GM23248 (cell line): ENCODE measurements at regions not wholly inside any gene's neighbourhood (a gene's known extent, or its start where the extent isn't known, plus 50 kb on each side); places are given as distances from the start of the nearest gene placed in this dataset.
A peak's percentile ranks its signal among the peaks of the same experiment; 100 is the strongest.

Experiments used
- DNase-seq: peaks from one replicate; pipeline ENCODE4 v3.0.0-alpha.2; 2015
- H2AFZ ChIP-seq: fragments of 200-600 bp; sonication (generic); 2 replicates; pipeline ENCODE4 v1.6.1; 2016; ENCODE audit warnings: antibody characterized with exemption
- H3F3A ChIP-seq: fragments of 200-600 bp; sonication (generic); 2 replicates; pipeline ENCODE4 v1.6.1; 2016; ENCODE audit warnings: mild to moderate bottlenecking, antibody characterized with exemption, mixed run types; ENCODE audit not compliant: insufficient read depth
- H3K27ac ChIP-seq: fragments of 200-600 bp; sonication (generic); 2 replicates; pipeline ENCODE4 v1.5.1; 2016; ENCODE audit warnings: mild to moderate bottlenecking
- H3K27me3 ChIP-seq: fragments of 200-600 bp; sonication (generic); replicated peaks from 2 replicates; pipeline ENCODE4 v1.6.1; 2016; ENCODE audit warnings: mild to moderate bottlenecking; ENCODE audit not compliant: insufficient read depth
- H3K36me3 ChIP-seq: fragments of 200-600 bp; sonication (generic); 2 replicates; pipeline ENCODE4 v1.6.1; 2016; ENCODE audit warnings: low read depth, mild to moderate bottlenecking
- H3K4me1 ChIP-seq: fragments of 200-600 bp; sonication (generic); 2 replicates; pipeline ENCODE4 v1.6.1; 2016; ENCODE audit warnings: mild to moderate bottlenecking; ENCODE audit not compliant: insufficient read depth
- H3K4me2 ChIP-seq: fragments of 200-600 bp; sonication (generic); one replicate; pipeline ENCODE4 v1.6.1; 2016; ENCODE audit warnings: mild to moderate bottlenecking; ENCODE audit not compliant: unreplicated experiment
- H3K4me3 ChIP-seq: fragments of 200-600 bp; sonication (generic); 2 replicates; pipeline ENCODE4 v1.5.1; 2016; ENCODE audit warnings: mild to moderate bottlenecking
- H3K79me2 ChIP-seq: fragments of 200-600 bp; sonication (generic); 2 replicates; pipeline ENCODE4 v1.6.1; 2016; ENCODE audit warnings: mild to moderate bottlenecking; ENCODE audit not compliant: insufficient read depth
- H3K9ac ChIP-seq: fragments of 200-600 bp; sonication (generic); 2 replicates; pipeline ENCODE4 v1.6.1; 2016; ENCODE audit warnings: mild to moderate bottlenecking
- H3K9me2 ChIP-seq: fragments of 200-600 bp; sonication (generic); 2 replicates; pipeline ENCODE4 v1.6.1; 2016; ENCODE audit warnings: mixed run types, mild to moderate bottlenecking, moderate library complexity; ENCODE audit not compliant: insufficient read depth
- H3K9me3 ChIP-seq: fragments of 200-600 bp; sonication (generic); one replicate; pipeline ENCODE4 v1.6.1; 2017; ENCODE audit warnings: low read depth
- H4K20me1 ChIP-seq: fragments of 200-600 bp; sonication (generic); 2 replicates; pipeline ENCODE4 v1.6.0; 2016; ENCODE audit not compliant: insufficient read depth
- EZH2 ChIP-seq: fragments of 200-600 bp; sonication (generic); IDR thresholded peaks from 2 replicates; pipeline ENCODE4 v1.6.1; 2018; ENCODE audit warnings: antibody characterized with exemption, mild to moderate bottlenecking; ENCODE audit not compliant: insufficient read depth, poor library complexity, severe bottlenecking
- EZH2phosphoT487 ChIP-seq: fragments of 200-600 bp; sonication (generic); IDR thresholded peaks from 2 replicates; pipeline ENCODE4 v1.6.1; 2018; ENCODE audit warnings: antibody characterized with exemption, moderate library complexity, mild to moderate bottlenecking, low read depth; ENCODE audit not compliant: insufficient read depth
- WGBS, 2 experiments: methylation state at CpG; one replicate each; pipeline ENCODE4 v1.1.6; 2015 to 2017; ENCODE audit warnings: low lambda C conversion rate in 2 of 2, low coverage in 1 of 2; ENCODE audit errors: missing lambda C conversion rate in 2 of 2; 5-methylcytosine and 5-hydroxymethylcytosine counted together
- in situ Hi-C: fragments of 300-500 bp; cut with MboI; formaldehyde crosslinking; loops from 2 replicates; pipeline ENCODE4 v1.15.0; 2020

DNA sequence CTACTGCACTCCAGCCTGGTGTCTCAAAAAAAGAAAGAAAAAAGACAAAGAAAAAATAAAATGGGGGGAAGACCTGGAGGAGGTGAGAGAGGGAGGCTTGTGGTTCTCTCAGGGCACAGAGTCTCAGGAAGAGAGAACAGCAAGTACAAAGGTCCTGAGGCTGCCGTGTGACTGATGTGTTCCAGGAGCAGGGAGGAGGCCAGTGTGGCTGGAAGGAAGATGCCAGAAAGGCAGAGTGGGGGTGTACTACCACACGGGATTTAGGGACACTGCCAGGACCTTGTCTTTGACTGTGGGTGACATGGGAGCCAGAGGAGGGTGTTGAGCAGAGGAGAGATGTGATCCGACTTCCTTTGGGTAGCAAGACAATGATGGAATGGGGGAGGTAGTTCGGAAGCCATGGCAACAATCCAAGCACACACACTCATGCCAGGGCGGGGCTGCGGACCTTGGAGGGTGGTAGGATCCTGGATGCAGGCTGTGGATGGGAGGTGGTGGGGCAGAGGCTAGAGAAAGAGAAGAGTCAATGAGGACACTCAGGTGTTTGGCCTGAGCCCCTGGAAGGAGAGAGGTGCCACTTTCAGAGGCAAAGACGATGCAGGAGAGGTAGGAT, 136.4 kb upstream of the PTPN1 start:
- no peak overlapping the region for H2AFZ ChIP-seq
- no peaks in the 10 kb centered on the region for H3K9me2 ChIP-seq
- no peak overlapping the region for H3K4me3 ChIP-seq
- TF ChIP-seq EZH2phosphoT487 (no peak), EZH2 (no peak)
- no peaks in the 10 kb centered on the region for H3F3A ChIP-seq
- no peaks in the 10 kb centered on the region for H4K20me1 ChIP-seq
- no peaks in the 10 kb centered on the region for H3K36me3 ChIP-seq
- H3K9me3 ChIP-seq: no peaks in the 10 kb centered on the region
- H3K79me2 ChIP-seq: no peaks in the 10 kb centered on the region
- H3K9ac ChIP-seq: no peak overlapping the region
- peak; percentile 49 for DNase-seq
- peaks cover 6% of the 10 kb centered on the region for H3K4me1 ChIP-seq
- in situ Hi-C loops: no loop called here
- no peak overlapping the region for H3K4me2 ChIP-seq
- H3K27ac ChIP-seq: no peak overlapping the region
- WGBS, 2 experiments: 31 to 33% methylated on average over 7 of the region's 7 CpGs
- H3K27me3 ChIP-seq: no peaks in the 10 kb centered on the region

GRCh38 chr20:50374541-50375078, 135.6 kb upstream of the PTPN1 start:
- WGBS, 2 experiments: 86 to 90% methylated on average over 4 of the region's 4 CpGs
- DNase-seq: no peak
- Histone ChIP-seq H3K27me3 (no peaks in the 10 kb centered on the region), H3K4me3 (no peak overlapping the region), H3K36me3 (no peaks in the 10 kb centered on the region), H3F3A (peaks cover 2% of the 10 kb centered on the region; the same call in 1 of the 2 replicates), H3K27ac (no peak overlapping the region), H3K9me2 (no peaks in the 10 kb centered on the region), H4K20me1 (no peaks in the 10 kb centered on the region), H3K79me2 (no peaks in the 10 kb centered on the region), H3K9me3 (no peaks in the 10 kb centered on the region), H2AFZ (no peak overlapping the region), H3K4me1 (peaks cover 9% of the 10 kb centered on the region), H3K9ac (no peak overlapping the region), H3K4me2 (no peak overlapping the region)
- in situ Hi-C loops: no loop called here
- no peak for TF ChIP-seq EZH2phosphoT487
- TF ChIP-seq EZH2: no peak

- in situ Hi-C loops: no loop called here
- Histone ChIP-seq H3F3A (peaks cover 9% of the 10 kb centered on the region; the same call in 1 of the 2 replicates), H2AFZ (no peak overlapping the region), H3K79me2 (no peaks in the 10 kb centered on the region), H3K9me2 (no peaks in the 10 kb centered on the region), H3K9ac (no peak overlapping the region), H3K36me3 (no peaks in the 10 kb centered on the region), H3K4me3 (no peak overlapping the region), H3K4me1 (peaks cover 9% of the 10 kb centered on the region), H3K27ac (no peak overlapping the region), H3K9me3 (no peaks in the 10 kb centered on the region), H3K4me2 (no peak overlapping the region), H3K27me3 (no peaks in the 10 kb centered on the region), H4K20me1 (no peaks in the 10 kb centered on the region)
- TF ChIP-seq EZH2phosphoT487: no peak
- DNase-seq: no peak
- WGBS, 2 experiments: 82 to 83% methylated on average over 14 of the region's 14 CpGs
Observed at GRCh38 chr20:50376179-50376887, 133.8 kb upstream of the PTPN1 start.

- in situ Hi-C loops: no loop called here
- no peak overlapping the region for H2AFZ ChIP-seq
- 89 to 90% methylated on average over 17 of the region's 17 CpGs for WGBS, 2 experiments
Observed at GRCh38 chr20:50376888-50377459, 133.2 kb upstream of the PTPN1 start.

More at GRCh38 chr20:50376888-50377459, 133.2 kb upstream of the PTPN1 start:
- no peak overlapping the region for H3K4me3 ChIP-seq
- no peaks in the 10 kb centered on the region for H3K9me2 ChIP-seq
- no peak for TF ChIP-seq EZH2
- no peak for TF ChIP-seq EZH2phosphoT487
- H3K9ac ChIP-seq: no peak overlapping the region
- no peaks in the 10 kb centered on the region for H3K27me3 ChIP-seq
- peaks cover 9% of the 10 kb centered on the region; the same call in 1 of the 2 replicates for H3F3A ChIP-seq
- no peak overlapping the region for H3K27ac ChIP-seq
- H3K79me2 ChIP-seq: no peaks in the 10 kb centered on the region
- H3K4me1 ChIP-seq: peaks cover 9% of the 10 kb centered on the region
- H4K20me1 ChIP-seq: no peaks in the 10 kb centered on the region
- no peak overlapping the region for H3K4me2 ChIP-seq
- no peaks in the 10 kb centered on the region for H3K9me3 ChIP-seq
- H3K36me3 ChIP-seq: no peaks in the 10 kb centered on the region
- DNase-seq: no peak
